ENCODE measurements at regions not wholly inside any gene's neighbourhood (a gene's known extent, or its start where the extent isn't known, plus 50 kb on each side); places are given as distances from the start of the nearest gene placed in this dataset.

DNA sequence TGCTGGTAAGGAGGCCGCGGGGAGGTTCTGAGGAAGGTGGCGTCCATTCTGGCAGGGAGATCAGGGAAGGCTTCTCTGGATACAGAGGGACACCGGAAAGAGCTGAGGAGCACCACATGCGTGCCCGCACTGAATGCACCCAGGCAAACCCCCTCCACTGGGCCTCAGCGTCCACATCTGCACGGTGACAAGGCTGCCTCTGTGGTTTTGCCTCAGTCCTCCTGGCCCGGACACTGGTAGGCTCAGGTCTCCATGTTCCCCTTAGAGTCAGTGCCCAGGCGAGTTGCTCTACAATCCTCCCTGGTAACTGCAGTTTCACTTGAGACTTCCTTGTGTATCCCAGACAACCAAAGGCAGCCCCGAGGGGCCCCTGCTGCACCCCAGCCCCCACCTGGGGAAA is 173.3 kb downstream of the MELK start:
- Mint-ChIP-seq H3K9me3 (ENCODE audit: low read depth) (no peaks in the 10 kb centered on the region), H3K27me3 (ENCODE audit: low read depth) (peaks cover 51% of the 10 kb centered on the region), H3K4me1 (ENCODE audit: low read depth) (no peaks in the 10 kb centered on the region), H3K4me3 (ENCODE audit: unreplicated experiment) (no peak overlapping the region), H3K27ac (ENCODE audit: unreplicated experiment) (no peak overlapping the region), H3K36me3 (ENCODE audit: low read depth) (no peaks in the 10 kb centered on the region)
- TF ChIP-seq CTCF (IDR thresholded peaks at IDR 0.05) = no peak
- DNase-seq (ENCODE audit: low spot score) = no peak

DNA sequence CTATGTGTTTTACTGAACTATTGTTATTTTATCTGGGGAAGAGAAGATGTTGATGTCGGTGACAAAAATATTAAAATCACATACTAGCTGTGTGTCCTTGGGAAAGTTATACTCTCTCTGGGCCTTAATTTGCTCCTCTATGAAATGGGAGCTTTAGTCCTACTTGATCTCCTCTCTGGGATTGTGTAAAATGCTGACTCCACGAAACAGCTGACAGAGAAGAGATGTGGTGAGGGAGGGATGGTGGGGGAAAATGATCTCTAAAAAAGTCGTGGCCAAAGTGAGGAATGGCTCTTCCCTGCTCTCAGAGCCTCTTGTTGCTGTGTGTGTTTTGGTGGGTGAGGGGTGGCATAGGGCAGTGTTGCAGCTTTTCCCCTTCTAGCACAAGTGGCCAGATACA is 173.7 kb downstream of the MELK start:
- peaks cover 50% of the 10 kb centered on the region for H3K27me3 Mint-ChIP-seq (ENCODE audit: low read depth)
- H3K9me3 Mint-ChIP-seq (ENCODE audit: low read depth) = no peaks in the 10 kb centered on the region
- no peak for TF ChIP-seq CTCF (IDR thresholded peaks at IDR 0.05)
- no peaks in the 10 kb centered on the region for H3K36me3 Mint-ChIP-seq (ENCODE audit: low read depth)
- no peaks in the 10 kb centered on the region for H3K4me1 Mint-ChIP-seq (ENCODE audit: low read depth)
- no peak overlapping the region for H3K27ac Mint-ChIP-seq (ENCODE audit: unreplicated experiment)
- no peak for DNase-seq (ENCODE audit: low spot score)
- no peak overlapping the region for H3K4me3 Mint-ChIP-seq (ENCODE audit: unreplicated experiment)

DNA sequence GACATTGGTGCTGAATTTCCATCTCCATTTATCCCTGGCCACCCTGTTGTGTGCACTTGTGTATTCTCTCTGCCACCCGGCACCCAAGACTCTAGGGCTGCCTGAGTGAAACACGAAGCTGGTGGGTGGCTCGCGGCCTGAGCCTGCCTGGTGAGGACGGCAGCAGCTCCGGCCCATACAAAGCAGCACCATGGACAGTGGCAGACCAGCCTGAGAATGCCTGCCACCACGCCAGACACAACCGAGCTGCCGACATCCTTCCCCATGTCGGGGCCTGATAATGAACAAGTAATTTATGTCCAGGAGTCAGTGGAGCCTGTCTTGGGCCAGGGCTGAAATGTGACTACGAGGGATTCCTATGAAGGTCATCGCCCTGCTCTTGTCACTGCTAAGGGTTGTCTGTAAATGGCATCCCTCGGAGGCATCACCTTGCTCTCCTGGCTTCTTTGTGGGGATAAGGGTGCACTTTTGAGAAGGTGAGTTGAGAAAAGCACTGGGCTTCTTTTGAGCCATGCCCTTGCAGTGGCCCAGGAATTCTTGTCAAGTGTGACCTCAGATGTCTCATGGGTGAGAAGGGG is 175.7 kb downstream of the MELK start:
- Mint-ChIP-seq H3K4me1 (ENCODE audit: low read depth) (no peaks in the 10 kb centered on the region), H3K27ac (ENCODE audit: unreplicated experiment) (no peak overlapping the region), H3K9me3 (ENCODE audit: low read depth) (no peaks in the 10 kb centered on the region), H3K4me3 (ENCODE audit: unreplicated experiment) (no peak overlapping the region), H3K27me3 (ENCODE audit: low read depth) (peaks cover 44% of the 10 kb centered on the region), H3K36me3 (ENCODE audit: low read depth) (no peaks in the 10 kb centered on the region)
- TF ChIP-seq CTCF (IDR thresholded peaks at IDR 0.05) = no peak
- DNase-seq (ENCODE audit: low spot score) = no peak

DNA sequence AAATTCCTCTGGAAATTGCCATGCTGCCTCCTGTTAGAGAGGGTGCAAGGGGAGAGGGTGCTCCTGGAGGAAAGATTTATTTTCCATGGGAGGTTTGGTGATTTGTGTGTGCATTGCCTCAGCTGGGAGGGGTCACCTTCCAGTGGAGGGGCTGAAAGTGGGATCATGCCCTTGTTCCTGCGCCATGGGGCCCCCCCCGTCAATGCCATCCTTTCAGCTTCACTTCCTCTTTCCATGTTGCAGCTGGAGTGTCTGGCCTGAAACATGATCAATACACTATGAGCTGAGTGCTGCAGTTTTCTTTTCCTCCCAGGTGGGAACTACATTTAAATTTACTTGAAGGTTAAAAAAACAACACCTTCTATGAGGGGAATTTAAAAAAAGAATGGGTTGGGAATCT is 176.8 kb downstream of the MELK start:
- DNase-seq (ENCODE audit: low spot score) = no peak
- no peak overlapping the region for H3K27ac Mint-ChIP-seq (ENCODE audit: unreplicated experiment)
- H3K4me1 Mint-ChIP-seq (ENCODE audit: low read depth) = no peaks in the 10 kb centered on the region
- H3K36me3 Mint-ChIP-seq (ENCODE audit: low read depth) = no peaks in the 10 kb centered on the region
- H3K27me3 Mint-ChIP-seq (ENCODE audit: low read depth) = peaks cover 46% of the 10 kb centered on the region
- H3K9me3 Mint-ChIP-seq (ENCODE audit: low read depth) = no peaks in the 10 kb centered on the region
- no peak overlapping the region for H3K4me3 Mint-ChIP-seq (ENCODE audit: unreplicated experiment)
- TF ChIP-seq CTCF (IDR thresholded peaks at IDR 0.05) = no peak

- Mint-ChIP-seq H3K27ac (ENCODE audit: unreplicated experiment) (no peak overlapping the region), H3K4me1 (ENCODE audit: low read depth) (no peaks in the 10 kb centered on the region), H3K9me3 (ENCODE audit: low read depth) (no peaks in the 10 kb centered on the region), H3K4me3 (ENCODE audit: unreplicated experiment) (no peak overlapping the region), H3K36me3 (ENCODE audit: low read depth) (no peaks in the 10 kb centered on the region), H3K27me3 (ENCODE audit: low read depth) (peaks cover 54% of the 10 kb centered on the region)
- DNase-seq (ENCODE audit: low spot score) = no peak
- no peak for TF ChIP-seq CTCF (IDR thresholded peaks at IDR 0.05)
These were observed 177.9 kb downstream of the MELK start for GRCh38 chr9:36750630-36751029.
